Nephron (organoid): ENCODE measurements at regions not wholly inside any gene's neighbourhood (a gene's known extent, or its start where the extent isn't known, plus 50 kb on each side); places are given as distances from the start of the nearest gene placed in this dataset.

Experiments used
- H3K27ac Mint-ChIP-seq, 3 experiments: 2 replicates each; pipeline ENCODE4 v1.8.0; 2020; ENCODE audit warnings: mixed read lengths in 3 of 3, mild to moderate bottlenecking in 2 of 3, moderate library complexity in 1 of 3
- H3K27me3 Mint-ChIP-seq: 2 replicates; pipeline ENCODE4 v1.8.0; 2021; ENCODE audit warnings: low read depth, mild to moderate bottlenecking, moderate library complexity, mixed read lengths
- H3K36me3 Mint-ChIP-seq: 2 replicates; pipeline ENCODE4 v1.8.0; 2020; ENCODE audit warnings: low read depth, mixed read lengths
- H3K4me1 Mint-ChIP-seq: 2 replicates; pipeline ENCODE4 v1.8.0; 2020; ENCODE audit warnings: mixed read lengths
- H3K4me3 Mint-ChIP-seq, 3 experiments: 2 replicates each; pipeline ENCODE4 v1.8.0; 2020; ENCODE audit warnings: mild to moderate bottlenecking in 3 of 3, mixed read lengths in 3 of 3, moderate library complexity in 2 of 3
- H3K9me3 Mint-ChIP-seq: 2 replicates; pipeline ENCODE4 v1.8.0; 2020; ENCODE audit warnings: mixed read lengths
- CTCF ChIP-seq, 3 experiments: fragments of 200-600 bp; sonication (generic); IDR thresholded peaks; one replicate each; pipeline ENCODE4 v1.5.0; 2021; ENCODE audit warnings: antibody characterized with exemption in 3 of 3; ENCODE audit not compliant: unreplicated experiment in 3 of 3

GRCh38 chr13:85509512-85509911 lies 289.7 kb downstream of the SLITRK6 start:
- TF ChIP-seq CTCF (IDR thresholded peaks at IDR 0.05; ENCODE audit: unreplicated experiment in 3 of 3): no peak
- Mint-ChIP-seq H3K27ac (no peak overlapping the region), H3K4me1 (no peaks in the 10 kb centered on the region), H3K36me3 (no peaks in the 10 kb centered on the region), H3K27me3 (peaks cover 4% of the 10 kb centered on the region), H3K9me3 (no peaks in the 10 kb centered on the region), H3K4me3 (no peak overlapping the region)

- no peaks in the 10 kb centered on the region for H3K36me3 Mint-ChIP-seq
- no peak overlapping the region for H3K4me3 Mint-ChIP-seq
- TF ChIP-seq CTCF (IDR thresholded peaks at IDR 0.05; ENCODE audit: unreplicated experiment in 3 of 3): no peak
- peaks cover under 1% of the 10 kb centered on the region for H3K9me3 Mint-ChIP-seq
- no peak overlapping the region for H3K27ac Mint-ChIP-seq
- peaks cover 5% of the 10 kb centered on the region for H3K4me1 Mint-ChIP-seq
- peaks cover 4% of the 10 kb centered on the region for H3K27me3 Mint-ChIP-seq
These were observed 290.4 kb downstream of the SLITRK6 start for GRCh38 chr13:85508683-85509329.

DNA sequence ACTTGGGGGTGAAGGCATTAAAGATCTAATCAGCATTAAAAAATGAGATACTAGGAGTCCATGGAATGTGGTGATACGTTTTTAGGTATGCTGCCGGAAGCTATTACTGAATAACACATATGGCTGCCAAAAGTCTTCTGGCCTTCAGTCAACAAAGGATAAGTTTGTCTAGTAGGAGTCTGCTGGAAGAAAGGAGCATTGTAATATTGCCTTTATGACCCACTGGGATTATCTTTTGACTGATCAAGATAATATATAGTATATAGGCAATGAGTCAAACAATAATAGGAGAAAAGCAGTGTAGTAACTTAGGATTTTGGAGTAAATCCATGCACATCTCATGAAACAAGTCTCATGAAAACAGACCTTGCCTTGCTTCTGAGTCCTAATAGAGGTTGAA lies 295.4 kb downstream of the SLITRK6 start:
- H3K4me1 Mint-ChIP-seq: peaks cover 7% of the 10 kb centered on the region
- no peaks in the 10 kb centered on the region for H3K36me3 Mint-ChIP-seq
- H3K27me3 Mint-ChIP-seq: peaks cover 4% of the 10 kb centered on the region
- no peak for TF ChIP-seq CTCF (IDR thresholded peaks at IDR 0.05; ENCODE audit: unreplicated experiment in 3 of 3)
- peaks cover 3% of the 10 kb centered on the region for H3K9me3 Mint-ChIP-seq
- no peak overlapping the region for H3K27ac Mint-ChIP-seq
- no peak overlapping the region for H3K4me3 Mint-ChIP-seq

DNA sequence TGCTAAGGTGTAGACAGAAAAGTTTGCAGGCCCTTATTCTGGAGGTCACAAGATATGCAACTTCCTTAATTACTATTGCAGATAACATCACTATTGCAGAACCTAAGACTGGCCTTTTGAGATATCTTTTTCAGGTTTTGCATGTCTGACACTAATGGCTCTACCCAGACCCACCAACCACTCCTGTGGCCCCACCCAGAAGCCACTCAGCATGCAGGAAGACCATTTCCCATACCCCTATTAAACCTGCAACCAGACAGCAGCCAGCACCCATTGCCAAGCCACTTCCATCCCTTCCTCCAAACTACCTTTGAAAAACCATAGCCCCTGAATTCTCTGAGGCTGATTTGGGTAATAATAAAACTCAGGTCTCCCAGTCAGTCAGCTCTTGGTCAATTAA lies 297.6 kb downstream of the SLITRK6 start:
- no peak for TF ChIP-seq CTCF (IDR thresholded peaks at IDR 0.05; ENCODE audit: unreplicated experiment in 3 of 3)
- peaks cover 7% of the 10 kb centered on the region for H3K4me1 Mint-ChIP-seq
- H3K9me3 Mint-ChIP-seq: peaks cover 3% of the 10 kb centered on the region
- no peaks in the 10 kb centered on the region for H3K36me3 Mint-ChIP-seq
- H3K27me3 Mint-ChIP-seq: no peaks in the 10 kb centered on the region
- H3K4me3 Mint-ChIP-seq: no peak overlapping the region
- no peak overlapping the region for H3K27ac Mint-ChIP-seq

GRCh38 chr13:85500696-85501256 lies 298.4 kb downstream of the SLITRK6 start:
- Mint-ChIP-seq H3K27me3 (no peaks in the 10 kb centered on the region), H3K4me3 (no peak overlapping the region), H3K9me3 (peaks cover 3% of the 10 kb centered on the region), H3K36me3 (no peaks in the 10 kb centered on the region), H3K4me1 (peaks cover 7% of the 10 kb centered on the region), H3K27ac (no peak overlapping the region)
- TF ChIP-seq CTCF (IDR thresholded peaks at IDR 0.05; ENCODE audit: unreplicated experiment in 3 of 3): no peak

DNA sequence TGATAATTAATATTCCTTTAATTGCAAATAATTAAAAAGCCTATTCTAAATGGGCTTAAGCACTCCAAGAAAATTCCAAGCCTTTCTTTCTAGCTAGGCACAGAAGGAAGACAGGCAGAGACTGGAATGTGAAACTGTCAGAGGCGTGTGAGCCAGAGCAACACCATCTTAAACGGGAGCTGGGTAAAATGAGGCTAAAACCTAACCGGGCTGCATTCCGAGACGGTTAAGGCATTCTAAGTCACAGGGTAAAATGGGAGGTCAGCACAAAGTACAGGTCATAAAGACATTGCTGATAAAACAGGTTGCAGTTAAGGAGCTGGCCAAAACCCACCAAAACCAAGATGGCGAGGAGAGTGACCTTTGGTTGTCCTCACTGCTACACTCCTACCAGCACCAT lies 300.4 kb downstream of the SLITRK6 start:
- Mint-ChIP-seq H3K4me1 (peaks cover 2% of the 10 kb centered on the region), H3K36me3 (no peaks in the 10 kb centered on the region), H3K4me3 (no peak overlapping the region), H3K27me3 (no peaks in the 10 kb centered on the region), H3K27ac (no peak overlapping the region), H3K9me3 (peaks cover 2% of the 10 kb centered on the region)
- no peak for TF ChIP-seq CTCF (IDR thresholded peaks at IDR 0.05; ENCODE audit: unreplicated experiment in 3 of 3)
